Heart left ventricle (tissue), 13 donors: ENCODE measurements at regions not wholly inside any gene's neighbourhood (a gene's known extent, or its start where the extent isn't known, plus 50 kb on each side); places are given as distances from the start of the nearest gene placed in this dataset.
"Not testable (repeated sequence)": the region's sequence is repeated elsewhere in the genome, so short reads cannot be mapped to it uniquely, and the experiment has no call there.

Experiments
- CTCF ChIP-seq, 12 donors: fragments of 200-600 bp; sonication (generic) in 4 of 12; IDR thresholded peaks; one replicate each; pipeline versions ENCODE4 v1.5.0 to v1.8.0; 2018 to 2022; ENCODE audit warnings: antibody characterized with exemption in 12 of 12, mild to moderate bottlenecking in 5 of 12
- POLR2A ChIP-seq, 2 donors: fragments of 450-650 bp; IDR thresholded peaks; one replicate each; pipeline ENCODE4 v1.6.1; 2017; ENCODE audit warnings: antibody characterized with exemption in 2 of 2, mild to moderate bottlenecking in 2 of 2, moderate library complexity in 2 of 2
- donor health status: ischemic (EF 13 %, LVEDD 7.1; RV severe dilation, severe dysfunction).
- donor health status: DM: no; HTN: yes; CAD: no.
- donor health status: DM: no; HTN: no; CAD: no.
- donor health status: ischemic (EF 25% LVEDD 6.9; RV normal size, moderate dysfunction).
- donor health status: ischemic (EF 25% LVEDD 5.7; RV mildly dilated, moderate dysfunction).
- donor health status: ischemic (EF 35%, LVEDD 5.7; RV mildly dilated, moderate dysfunction).
- donor health status: nonischemic (EF 11% LVEDD 7.7; RV severe dilation, severe dysfunction).
- donor health status: DM: yes; HTN: yes; CAD: no.
- donor health status: PGD.
- donor health status: ischemic (EF 29% LVEDD 5.4; RV normal size, mild dysfunction).
- donor health status: nonischemic (EF 23%, LVEDD 6.1; RV moderate dilation, normal function).

DNA sequence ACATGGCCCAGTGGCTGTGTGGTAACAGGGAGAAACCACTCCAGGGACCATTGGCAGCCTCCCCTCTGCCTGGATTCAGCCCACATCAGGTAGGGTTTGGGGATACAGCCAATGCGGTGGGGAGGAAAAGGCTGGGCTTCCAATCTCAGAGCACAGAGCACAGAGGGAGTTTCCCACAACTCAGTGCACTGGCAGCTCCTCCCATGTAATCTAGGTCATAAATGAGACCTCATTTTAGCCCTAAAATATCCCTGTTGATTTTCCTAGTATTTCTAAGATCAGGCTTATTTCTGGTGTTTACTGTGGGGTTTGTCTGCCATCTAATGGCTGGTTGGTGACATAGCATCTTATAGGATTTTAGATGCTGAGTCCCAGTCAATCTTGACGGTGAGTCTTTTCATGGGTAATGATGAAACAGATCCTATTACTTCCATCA, 462.8 kb downstream of the RPIA start:
- peak in 9 of 12 donors; percentile 6 to 41 (median 20) for TF ChIP-seq CTCF (IDR thresholded peaks at IDR 0.05)
- not testable (repeated sequence) for TF ChIP-seq POLR2A (IDR thresholded peaks at IDR 0.05)
